HG02759 (cell line): ENCODE measurements at regions not wholly inside any gene's neighbourhood (a gene's known extent, or its start where the extent isn't known, plus 50 kb on each side); places are given as distances from the start of the nearest gene placed in this dataset.

Experiments used
- ATAC-seq: cut with Tn5 transposase; IDR thresholded peaks from one replicate; pipeline ENCODE4 v1.9.1; 2021; ENCODE audit warnings: mild to moderate bottlenecking, moderate library complexity; ENCODE audit not compliant: unreplicated experiment

DNA sequence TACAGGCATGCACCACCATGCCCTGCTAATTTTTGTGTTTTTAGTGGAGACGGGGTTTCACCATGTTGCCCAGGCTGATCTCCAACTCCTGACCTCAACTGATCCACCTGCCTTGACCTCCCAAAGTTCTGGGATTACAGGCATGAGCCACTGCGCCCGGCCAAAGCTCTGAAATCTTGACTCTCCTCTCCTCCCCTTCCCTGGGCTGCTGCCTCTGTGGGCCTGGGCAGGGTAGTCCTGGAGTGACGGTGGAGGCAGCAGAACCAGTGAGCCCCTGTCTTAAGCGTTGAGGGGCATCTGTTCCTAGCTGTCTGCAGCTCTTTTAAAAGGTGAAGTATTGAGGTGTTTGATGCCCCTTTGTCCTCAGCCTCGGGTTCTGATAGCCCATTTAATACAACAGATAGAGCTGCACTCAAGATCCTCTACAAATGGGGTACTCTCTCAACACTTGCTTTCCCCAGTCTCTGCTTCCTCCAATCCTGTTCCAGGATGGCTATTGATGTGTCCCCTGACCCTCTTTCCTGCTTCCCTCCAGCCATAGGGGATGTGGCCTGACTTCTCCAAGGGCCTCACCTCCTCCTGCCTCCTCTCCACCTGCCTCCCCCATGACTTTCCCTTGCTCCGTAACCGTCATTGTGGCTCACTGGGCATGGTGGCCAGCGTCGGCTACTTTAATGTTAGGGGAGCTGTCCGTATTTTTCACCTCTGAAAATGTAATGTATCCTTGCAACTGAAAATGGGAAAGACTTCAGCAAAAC is 442.5 kb downstream of the GLRX3 start:
- no peak for ATAC-seq

DNA sequence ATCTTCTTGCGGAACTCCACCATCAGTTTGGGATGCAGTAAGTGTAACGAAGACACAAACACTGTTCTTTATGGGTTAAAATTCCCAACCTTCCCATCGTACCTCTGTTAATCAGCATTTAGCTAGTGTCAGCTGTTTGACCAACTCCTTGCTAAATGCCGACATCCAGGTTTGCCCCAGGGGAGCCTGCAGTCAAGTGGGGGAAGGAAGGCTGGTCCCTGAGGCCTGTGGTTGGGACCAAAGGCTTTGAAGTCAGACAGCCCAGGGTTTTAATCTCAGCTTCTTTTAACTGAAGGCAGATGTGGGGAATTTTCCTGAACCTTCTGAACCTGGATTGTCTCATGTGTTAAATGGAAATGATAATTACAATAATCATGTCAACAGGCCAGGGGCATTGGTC is 443.7 kb downstream of the GLRX3 start:
- no peak for ATAC-seq

DNA sequence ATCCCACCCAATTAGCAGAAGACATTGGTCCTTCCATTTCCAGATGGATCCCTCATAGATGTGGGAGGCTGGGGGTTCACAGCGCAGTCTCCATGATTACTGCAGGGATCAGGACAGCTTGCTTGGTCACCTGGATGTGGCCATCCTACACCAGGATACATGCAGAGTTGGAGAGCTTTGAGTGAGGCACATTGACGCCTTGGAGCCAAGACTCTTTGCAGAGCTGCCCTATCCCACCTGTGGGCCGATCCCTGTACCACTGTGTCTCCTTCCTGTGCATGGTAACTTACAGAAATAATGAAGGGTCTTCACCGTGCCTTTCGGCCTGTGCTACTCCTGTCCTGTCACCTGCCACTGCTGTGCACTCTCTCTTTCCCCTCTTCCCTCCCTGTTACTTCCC is 444.8 kb downstream of the GLRX3 start:
- ATAC-seq: no peak

DNA sequence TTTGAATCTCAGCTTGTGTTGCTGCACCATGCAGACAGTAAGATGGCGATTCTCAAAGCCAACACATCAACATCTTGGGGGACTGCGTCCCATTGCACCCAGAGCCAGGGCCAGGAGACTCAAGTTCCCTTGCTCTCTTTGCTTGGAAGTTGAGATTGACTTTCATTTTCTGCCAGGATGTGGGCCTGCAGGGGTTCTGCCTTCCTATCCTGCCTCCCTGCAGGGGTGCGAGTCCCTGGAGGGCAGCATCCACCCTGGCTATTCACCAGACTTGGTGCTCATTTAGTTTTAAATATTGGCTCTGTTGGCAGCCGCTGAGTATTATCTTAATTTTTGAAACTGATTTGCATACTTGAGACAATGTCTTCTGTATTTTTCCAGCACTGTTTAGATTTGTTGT is 451.5 kb downstream of the GLRX3 start:
- ATAC-seq: no peak

DNA sequence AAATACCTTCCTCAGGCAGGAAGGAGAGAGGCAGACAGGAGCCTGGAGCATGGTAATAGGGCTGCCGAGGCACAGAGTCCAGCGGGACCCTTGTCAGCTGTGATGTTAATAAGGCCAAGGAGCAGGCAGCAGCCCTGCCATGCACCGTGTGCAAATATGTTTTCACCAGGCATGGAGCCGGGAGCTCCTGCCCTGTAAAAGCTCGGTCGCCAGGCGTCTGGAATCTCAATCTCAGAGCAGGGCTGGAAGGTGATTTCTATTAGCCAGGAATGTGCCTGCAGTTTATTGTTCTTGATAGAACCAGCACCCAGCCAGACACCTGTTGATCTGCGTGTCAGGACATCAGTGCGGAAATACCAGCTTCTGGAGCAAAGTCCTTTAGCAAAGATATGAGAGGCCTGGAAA is 469.8 kb downstream of the GLRX3 start:
- no peak for ATAC-seq

DNA sequence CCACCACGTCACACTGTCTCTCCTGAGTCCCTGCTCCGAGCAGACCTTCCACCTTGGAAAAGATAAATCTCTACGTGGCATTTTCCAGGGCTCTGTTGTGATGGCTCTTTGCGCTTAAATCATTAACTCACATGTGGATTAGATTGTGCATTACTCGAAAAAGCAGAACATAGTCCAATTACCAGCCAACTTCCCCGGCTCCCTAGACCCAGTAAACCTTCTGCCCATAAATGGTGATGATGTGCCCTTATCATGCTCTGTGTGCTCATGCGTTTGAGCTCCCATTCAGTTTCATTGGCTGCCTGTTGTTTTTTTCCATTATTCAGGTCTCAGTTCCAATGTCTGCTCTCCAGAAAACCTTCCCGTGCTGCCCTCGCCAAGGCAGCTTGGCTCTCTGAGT is 471.2 kb downstream of the GLRX3 start:
- ATAC-seq: no peak

DNA sequence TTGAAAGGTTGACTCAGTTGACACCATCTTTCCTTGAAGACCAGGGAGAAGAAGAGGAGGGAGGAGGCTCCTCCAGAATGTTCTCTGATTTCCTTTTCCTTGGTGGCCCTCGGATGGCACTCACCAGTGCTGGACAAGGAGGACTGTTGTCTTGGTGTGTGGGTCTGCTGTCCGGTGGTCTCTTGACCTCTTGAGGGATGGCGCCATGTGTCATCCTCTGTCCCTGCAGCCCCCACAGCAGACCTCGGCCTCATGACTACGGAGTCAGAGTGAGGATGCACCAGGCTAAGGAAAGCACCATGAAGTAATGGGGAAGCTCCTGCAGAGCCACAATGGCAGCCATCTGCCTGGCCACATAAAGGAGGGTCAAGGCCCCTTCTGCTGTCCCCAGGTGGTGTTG is 475.0 kb downstream of the GLRX3 start:
- ATAC-seq: no peak

DNA sequence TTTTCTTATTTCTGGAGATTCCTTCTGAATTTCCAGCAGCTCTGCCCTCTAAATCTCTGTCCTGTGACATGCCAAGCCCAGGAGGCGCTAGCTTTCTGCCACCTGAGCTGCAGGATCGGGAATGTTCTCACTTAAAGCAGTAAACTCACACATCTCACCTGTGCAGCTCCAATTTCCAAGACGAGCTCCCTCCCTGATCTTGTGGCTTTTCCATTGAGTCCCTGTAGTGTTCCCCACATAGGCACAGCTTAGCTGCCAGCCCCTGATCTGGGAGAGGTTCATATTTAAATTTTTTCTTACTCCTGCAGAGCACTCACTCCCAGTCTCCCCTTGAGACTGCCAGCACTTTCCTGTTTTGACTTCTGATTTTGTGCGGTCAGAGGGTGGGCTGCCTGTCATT is 479.3 kb downstream of the GLRX3 start:
- no peak for ATAC-seq

DNA sequence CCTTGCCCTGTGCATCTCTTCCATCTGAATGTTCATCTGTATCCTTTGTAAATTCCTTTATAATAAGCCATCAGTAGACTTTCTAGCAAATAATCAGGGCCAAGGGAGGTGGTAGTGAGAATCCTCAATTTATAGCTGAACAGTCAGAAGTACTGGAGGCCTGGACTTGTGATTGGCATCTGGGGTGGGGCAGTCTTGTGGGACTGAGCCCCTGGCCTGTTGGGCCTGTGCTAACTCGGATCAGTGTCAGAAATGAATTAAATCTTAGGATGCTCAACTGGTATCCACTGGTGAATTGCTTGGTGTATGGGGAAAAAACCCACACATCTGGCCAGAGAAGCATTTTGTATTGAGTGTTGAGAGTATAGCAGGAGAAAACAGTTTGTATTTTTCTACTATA is 481.8 kb downstream of the GLRX3 start:
- ATAC-seq: no peak

DNA sequence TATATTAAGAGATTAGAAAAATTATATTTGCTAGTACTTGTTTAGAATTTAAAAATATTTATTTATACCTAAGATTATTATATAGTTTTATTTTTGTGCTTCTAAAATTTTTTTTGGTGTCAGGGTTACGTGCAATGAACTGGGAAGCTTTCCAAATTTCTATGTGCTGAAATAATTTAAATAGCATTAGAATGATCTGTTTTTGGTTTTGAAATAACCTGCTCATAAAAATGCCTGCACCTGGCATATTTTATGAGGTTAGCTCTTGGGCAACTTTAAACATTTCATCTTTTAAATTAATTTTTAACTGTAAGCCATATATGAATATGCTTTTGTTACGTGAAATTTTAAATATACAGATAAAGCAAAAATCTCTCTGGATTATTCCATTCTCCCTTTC is 482.5 kb downstream of the GLRX3 start:
- ATAC-seq: no peak

DNA sequence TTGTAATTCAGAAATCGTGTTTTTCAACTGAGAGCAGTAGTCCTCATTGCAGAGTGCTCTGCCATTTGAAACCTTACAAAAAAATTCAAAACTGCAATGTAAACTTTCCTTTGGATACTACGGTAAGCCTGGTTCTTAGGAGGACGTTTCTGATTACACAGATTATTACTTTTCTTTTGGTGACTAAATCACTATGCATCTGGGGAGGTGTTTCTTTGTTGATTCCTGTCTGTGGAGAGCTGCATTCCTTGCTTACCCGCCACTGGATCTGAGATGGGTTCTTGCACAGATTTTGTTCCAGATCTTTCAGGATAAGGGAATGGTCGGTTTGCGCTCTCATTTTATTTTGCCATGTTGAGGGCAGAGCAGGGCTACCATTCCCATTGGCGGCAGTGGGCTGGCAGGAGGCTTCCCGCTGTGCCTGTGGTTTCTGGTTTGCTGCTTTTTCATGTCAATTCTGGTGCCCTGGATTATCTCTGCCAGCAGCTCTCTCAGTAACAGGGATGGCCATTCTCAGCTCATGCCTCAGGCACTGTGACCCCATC is 485.1 kb downstream of the GLRX3 start:
- ATAC-seq: no peak

DNA sequence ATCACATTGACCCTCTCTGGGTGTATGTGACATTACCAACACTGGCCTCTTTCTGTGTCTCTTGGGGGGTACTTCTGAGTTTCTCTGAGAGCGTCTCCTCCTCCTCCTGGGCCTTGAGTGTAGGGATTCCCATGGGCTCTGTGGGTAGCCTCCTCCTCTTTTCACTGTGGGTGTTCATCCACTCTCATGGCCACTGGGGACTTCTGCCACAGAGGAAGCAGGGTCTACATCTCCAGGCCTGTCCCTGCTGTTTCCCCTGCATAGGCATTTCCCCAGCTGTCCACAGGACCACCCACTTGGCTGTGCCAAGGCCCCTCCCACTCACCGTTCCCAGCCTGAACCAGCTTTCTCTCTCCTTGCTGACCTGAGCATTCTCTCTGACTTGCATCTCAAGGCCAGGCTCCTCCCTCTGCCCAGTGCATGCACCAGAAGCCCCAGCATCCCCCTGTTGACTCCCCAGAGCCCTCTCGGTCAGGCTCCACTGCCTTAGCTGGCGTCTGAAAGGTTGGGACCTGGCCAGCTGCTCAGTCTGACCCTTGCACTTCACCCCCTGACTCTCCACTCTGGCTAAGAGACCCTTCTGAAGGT is 487.6 kb downstream of the GLRX3 start:
- no peak for ATAC-seq

DNA sequence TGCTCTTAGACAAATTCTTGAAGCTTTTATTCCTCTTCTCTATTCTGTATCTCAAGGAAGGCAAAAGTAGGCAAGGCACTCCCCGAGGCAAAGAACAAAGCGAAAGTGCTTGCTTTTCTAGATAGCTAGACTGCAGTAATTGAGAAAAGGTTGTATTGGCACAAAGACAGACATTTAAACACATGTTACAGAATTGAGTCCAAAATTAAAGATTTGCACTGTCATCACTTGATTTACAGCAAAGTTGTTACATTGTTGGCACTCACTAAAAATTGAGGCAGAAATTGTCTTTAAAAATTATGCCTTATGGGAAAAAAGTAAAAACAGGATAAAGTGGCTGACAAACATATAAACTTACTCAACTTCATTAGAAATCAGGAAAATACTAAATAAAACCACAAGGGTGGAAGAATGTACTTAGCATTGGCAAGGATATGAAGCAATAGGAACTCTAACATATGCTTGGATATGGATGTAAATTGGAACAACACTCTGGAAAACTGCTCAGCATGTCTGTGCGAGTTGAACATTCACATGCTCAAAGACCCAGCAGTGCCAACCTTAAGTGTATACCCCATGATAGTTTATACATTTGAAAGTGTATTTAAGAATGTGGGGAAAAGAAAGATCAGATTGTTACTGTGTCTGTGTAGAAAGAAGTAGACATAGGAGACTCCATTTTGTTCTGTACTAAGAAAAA is 491.3 kb downstream of the GLRX3 start:
- no peak for ATAC-seq

DNA sequence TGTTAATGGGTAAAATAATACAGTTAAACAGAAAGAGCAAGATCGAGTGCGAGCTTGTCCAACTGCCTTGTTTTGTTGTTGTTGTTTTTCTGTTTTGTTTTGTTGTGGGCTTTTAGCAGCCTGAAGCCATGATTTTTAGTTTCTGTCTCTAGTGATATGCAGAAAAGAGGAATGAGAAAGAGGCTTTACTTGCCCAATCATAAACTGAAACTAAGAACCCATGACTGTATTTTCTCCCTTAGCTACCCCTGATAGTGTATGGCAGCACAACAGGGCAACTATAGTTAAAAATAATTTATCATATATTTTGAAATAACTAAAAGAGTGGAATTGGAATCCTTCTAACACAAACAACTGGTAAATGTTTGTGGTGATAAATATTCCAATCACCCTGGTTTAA is 493.9 kb downstream of the GLRX3 start:
- no peak for ATAC-seq

DNA sequence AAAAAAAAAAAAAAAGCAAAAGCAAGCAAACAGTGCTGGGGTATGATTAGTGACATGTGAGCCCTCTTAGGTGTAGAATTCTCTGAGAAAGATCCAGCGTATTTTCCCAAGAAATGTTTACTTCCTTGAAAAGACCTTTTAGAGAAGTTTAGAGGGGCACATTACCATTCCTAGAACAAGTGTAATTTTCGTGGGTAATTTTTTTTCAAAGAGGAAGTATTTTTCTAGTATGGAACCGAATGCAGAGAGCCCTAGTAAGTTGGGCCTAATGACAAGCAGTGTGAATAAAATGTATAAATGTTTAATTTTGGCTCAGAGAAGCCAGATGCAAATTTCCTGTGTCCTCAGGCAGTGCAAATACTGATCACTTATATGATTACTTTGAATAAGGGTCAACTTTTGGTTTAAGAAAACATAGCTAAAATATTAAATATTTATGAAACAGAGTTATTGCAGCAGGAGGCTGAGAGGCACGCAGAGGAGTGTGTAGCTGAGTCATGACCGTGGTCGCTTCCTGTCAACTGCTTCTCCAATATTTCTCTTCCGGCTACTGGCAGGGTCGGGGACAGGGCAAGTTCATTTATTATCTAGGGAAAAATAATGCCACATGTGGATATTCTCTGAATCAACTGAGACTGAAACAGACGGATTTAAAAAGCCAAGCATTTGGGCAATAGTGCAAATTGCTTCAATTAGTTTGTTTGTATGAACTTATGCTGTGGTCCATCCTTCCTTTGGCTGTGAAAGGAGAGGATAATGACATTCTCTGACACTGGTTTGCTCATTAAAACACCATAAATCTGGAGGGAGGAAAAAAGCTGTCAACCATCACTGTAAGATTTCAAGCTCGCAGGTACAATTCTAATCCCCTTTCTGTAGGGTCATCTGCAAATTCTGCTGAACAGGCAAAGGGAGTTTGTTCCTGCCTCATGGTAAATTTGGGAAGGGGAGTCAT is 495.2 kb downstream of the GLRX3 start:
- ATAC-seq: no peak

DNA sequence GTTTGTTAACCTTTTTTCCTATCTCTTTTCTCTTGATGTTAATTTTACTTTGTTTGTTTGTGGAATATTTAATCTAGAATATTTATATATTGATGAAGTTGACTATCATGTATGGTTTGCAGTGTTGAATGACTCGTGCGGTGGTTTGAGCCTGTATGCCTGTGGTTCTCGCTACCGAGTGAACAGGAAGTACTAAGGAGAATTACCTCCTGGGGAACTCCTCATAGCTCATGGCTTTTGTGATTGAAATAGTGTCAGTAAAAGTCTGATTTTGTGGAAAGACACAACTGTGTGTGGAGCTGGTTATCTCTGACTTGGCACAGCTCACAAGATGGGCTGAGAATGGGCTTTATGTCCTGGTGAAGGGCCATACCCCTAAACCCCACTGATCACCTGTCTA is 498.6 kb downstream of the GLRX3 start:
- no peak for ATAC-seq

DNA sequence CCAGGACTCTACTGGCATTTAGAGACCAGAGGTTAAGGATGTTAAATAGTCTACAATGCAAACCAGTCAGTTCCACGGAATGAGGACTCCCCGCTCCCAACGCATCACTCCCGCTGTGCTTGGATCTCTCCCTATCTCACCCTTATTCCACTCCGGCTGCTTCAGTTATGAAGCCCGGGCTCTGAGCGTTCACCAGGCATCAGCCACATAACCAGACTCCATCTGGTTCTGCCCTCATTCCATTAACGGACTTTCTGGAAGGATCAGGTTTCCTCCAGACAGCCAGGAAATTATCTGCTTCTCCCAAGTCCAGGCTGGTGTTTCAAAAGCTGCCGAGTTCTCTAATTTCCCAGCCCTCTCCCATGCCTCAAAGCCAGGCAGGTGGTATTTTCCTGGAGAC is 499.3 kb downstream of the GLRX3 start:
- no peak for ATAC-seq

DNA sequence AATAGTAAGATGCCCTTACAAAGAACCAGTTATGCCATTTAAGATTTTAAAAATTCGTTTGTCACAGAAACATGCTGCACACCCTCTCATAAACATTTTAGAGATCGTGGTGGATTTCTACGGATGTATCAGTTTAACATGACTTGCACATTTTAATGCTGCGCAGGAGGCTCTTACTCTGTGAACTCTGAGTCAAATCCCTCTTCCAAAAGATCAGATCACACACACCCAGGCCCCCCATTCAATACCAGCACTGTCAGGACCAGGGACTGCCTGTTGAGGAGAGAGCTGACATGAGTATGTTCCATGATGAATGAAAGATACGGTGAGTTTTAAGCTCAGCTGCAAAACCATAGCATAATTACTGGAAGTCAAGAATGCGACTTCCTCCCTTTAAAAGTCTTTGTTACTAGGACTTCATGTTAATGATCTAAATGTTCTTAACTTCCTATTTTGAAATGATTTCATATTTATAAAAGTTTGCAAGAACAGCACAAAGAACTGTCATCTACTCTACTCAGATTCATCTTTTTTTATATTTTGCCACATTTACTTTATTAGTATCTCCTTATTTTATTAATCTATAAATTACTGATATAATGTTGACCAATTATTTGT is 500.2 kb downstream of the GLRX3 start:
- ATAC-seq: no peak

DNA sequence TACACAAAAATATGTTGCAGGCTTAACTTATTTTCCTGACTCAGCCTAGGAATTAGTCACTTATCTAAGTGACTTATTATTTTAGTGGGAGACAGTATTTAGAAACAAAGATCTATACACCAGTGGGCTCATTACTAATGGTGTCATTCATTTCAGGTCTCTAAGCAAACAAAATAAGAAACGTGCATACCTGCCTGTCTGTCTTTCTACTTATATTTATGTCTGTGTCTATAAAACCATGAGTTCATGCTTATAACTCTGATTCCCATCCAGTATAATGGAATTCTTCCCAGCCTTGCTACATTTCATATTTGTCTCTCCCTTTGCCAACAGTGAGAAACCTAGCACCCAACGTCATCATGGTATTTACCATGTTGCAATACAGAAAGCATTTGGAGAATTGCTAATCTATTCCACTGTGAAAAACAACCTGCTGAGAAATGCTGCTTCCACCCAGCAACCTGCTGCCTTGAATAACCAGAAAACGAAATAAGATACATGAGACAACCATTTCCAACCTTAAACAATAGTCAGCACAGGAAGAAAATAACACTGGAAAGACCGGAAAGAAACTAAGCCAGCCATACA is 501.0 kb downstream of the GLRX3 start:
- ATAC-seq: no peak

DNA sequence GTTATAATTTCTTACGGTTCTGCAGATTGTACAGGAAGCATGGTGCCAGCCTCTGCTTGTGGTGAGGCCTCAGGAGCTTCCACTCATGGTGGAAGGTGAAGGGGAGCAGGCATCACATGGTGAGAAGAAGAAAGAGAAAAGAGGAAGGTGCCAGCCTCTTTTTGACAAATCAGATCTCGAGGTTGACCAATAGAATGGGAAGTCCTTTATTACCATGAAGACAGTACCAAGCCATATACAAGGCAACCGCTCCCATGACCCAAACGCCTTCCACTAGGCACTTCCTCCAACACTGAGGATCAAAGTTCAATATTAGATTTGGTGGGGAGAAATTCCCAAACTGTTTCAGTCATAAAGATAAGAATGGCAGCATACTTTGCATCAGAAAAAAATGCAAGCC is 502.8 kb downstream of the GLRX3 start:
- ATAC-seq: no peak
